ENCODE measurements at regions not wholly inside any gene's neighbourhood (a gene's known extent, or its start where the extent isn't known, plus 50 kb on each side); places are given as distances from the start of the nearest gene placed in this dataset.

DNA sequence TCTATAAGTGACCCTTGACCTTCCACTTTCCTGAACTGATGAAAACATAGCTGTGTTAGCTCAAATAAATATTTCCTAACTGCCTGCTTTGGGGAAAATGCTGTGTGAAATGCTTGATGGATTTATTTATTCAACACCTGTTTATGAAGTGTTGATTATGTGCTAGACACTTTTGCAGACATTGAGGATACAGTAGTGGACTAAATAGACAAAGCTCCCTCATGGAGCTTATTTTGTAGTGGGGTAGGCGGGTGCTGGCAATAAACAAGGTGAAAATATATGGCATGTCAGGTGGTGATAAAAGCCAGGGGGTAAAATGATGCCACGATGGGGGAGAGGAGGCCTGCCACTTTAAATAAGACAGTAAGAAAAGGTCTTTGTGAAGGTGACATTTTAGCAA is 50.2 kb upstream of the TLR3 start:
- no peak for DNase-seq
- TF ChIP-seq, protein P1, sequence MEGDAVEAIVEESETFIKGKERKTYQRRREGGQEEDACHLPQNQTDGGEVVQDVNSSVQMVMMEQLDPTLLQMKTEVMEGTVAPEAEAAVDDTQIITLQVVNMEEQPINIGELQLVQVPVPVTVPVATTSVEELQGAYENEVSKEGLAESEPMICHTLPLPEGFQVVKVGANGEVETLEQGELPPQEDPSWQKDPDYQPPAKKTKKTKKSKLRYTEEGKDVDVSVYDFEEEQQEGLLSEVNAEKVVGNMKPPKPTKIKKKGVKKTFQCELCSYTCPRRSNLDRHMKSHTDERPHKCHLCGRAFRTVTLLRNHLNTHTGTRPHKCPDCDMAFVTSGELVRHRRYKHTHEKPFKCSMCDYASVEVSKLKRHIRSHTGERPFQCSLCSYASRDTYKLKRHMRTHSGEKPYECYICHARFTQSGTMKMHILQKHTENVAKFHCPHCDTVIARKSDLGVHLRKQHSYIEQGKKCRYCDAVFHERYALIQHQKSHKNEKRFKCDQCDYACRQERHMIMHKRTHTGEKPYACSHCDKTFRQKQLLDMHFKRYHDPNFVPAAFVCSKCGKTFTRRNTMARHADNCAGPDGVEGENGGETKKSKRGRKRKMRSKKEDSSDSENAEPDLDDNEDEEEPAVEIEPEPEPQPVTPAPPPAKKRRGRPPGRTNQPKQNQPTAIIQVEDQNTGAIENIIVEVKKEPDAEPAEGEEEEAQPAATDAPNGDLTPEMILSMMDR (IDR thresholded peaks at IDR 0.05): no peak
- ChIA-PET CTCF (interaction anchor here (1.2 kb wide), 1 partner anchor 379 kb away, joined by 3 read pairs; no protein-coding TSS in a partner anchor), POLR2A (no interaction called here)
- intact Hi-C loops (cut with micrococcal nuclease): no loop called here
- H3K27me3 Mint-ChIP-seq: peaks cover 3% of the 10 kb centered on the region
- H3K4me3 Mint-ChIP-seq: no peak overlapping the region
- no peaks in the 10 kb centered on the region for H3K36me3 Mint-ChIP-seq (ENCODE audit: low read depth)
- H3K4me1 Mint-ChIP-seq: no peaks in the 10 kb centered on the region
- no peak overlapping the region for H3K27ac Mint-ChIP-seq
- ATAC-seq (ENCODE audit: low read depth): no peak
- peaks cover 2% of the 10 kb centered on the region for H3K9me3 Mint-ChIP-seq

Data from activated B cell treated with CpG ODN at 0.5 μM for 24 hours (primary cell).